Hepatocyte (in vitro differentiated cells): ENCODE measurements at regions not wholly inside any gene's neighbourhood (a gene's known extent, or its start where the extent isn't known, plus 50 kb on each side); places are given as distances from the start of the nearest gene placed in this dataset.

Experiments
- DNase-seq: peaks from one replicate; pipeline ENCODE4 v3.0.0-alpha.2; 2016; ENCODE audit warnings: low spot score
- H2AFZ ChIP-seq: fragments of 200-600 bp; sonication (generic); 2 replicates; pipeline ENCODE4 v1.6.0; 2016; ENCODE audit warnings: antibody characterized with exemption, mild to moderate bottlenecking
- H3K27ac ChIP-seq: fragments of 200-600 bp; sonication (generic); 2 replicates; pipeline ENCODE4 v1.5.1; 2016; ENCODE audit warnings: mild to moderate bottlenecking
- H3K27me3 ChIP-seq: fragments of 200-600 bp; sonication (generic); 2 replicates; pipeline ENCODE4 v1.6.1; 2016
- H3K36me3 ChIP-seq: fragments of 200-600 bp; sonication (generic); replicated peaks from 2 replicates; pipeline ENCODE4 v1.5.1; 2016; ENCODE audit warnings: low read depth; ENCODE audit not compliant: insufficient read depth
- H3K4me1 ChIP-seq: fragments of 200-600 bp; sonication (generic); 2 replicates; pipeline ENCODE4 v1.5.1; 2016; ENCODE audit warnings: mild to moderate bottlenecking, moderate library complexity; ENCODE audit not compliant: insufficient read depth
- H3K4me2 ChIP-seq: fragments of 200-600 bp; sonication (generic); 2 replicates; pipeline ENCODE4 v1.6.0; 2016
- H3K4me3 ChIP-seq: fragments of 200-600 bp; sonication (generic); 2 replicates; pipeline ENCODE4 v1.5.1; 2016; ENCODE audit warnings: mild to moderate bottlenecking
- H3K79me2 ChIP-seq: fragments of 200-600 bp; sonication (generic); 2 replicates; pipeline ENCODE4 v1.6.0; 2017; ENCODE audit warnings: mild to moderate bottlenecking
- H3K9me2 ChIP-seq: fragments of 200-600 bp; sonication (generic); replicated peaks from 2 replicates; pipeline ENCODE4 v1.6.0; 2017; ENCODE audit warnings: mild to moderate bottlenecking; ENCODE audit not compliant: insufficient read depth
- H3K9me3 ChIP-seq: fragments of 200-600 bp; sonication (generic); 2 replicates; pipeline ENCODE4 v1.5.1; 2016; ENCODE audit warnings: low read depth, mild to moderate bottlenecking
- H4K20me1 ChIP-seq: fragments of 200-600 bp; sonication (generic); 2 replicates; pipeline ENCODE4 v1.6.0; 2016; ENCODE audit warnings: mild to moderate bottlenecking; ENCODE audit not compliant: insufficient read depth, poor library complexity, severe bottlenecking
- EZH2 ChIP-seq: fragments of 200-600 bp; sonication (generic); IDR thresholded peaks from 2 replicates; pipeline ENCODE4 v1.6.1; 2016; ENCODE audit warnings: antibody characterized with exemption, mild to moderate bottlenecking, borderline replicate concordance
- EZH2phosphoT487 ChIP-seq: fragments of 200-600 bp; sonication (generic); IDR thresholded peaks from one replicate; pipeline ENCODE4 v1.6.1; 2018; ENCODE audit warnings: antibody characterized with exemption, mild to moderate bottlenecking, low read depth, moderate library complexity; ENCODE audit not compliant: unreplicated experiment, severe bottlenecking
- WGBS: methylation state at CpG from one replicate; pipeline ENCODE4 v1.1.6; 2016; ENCODE audit warnings: low lambda C conversion rate; ENCODE audit errors: missing lambda C conversion rate; 5-methylcytosine and 5-hydroxymethylcytosine counted together
- TF ChIP-seq, protein P1 (sequence below): fragments of 200-600 bp; sonication (generic); IDR thresholded peaks from 2 replicates; pipeline ENCODE4 v1.5.1; 2016; ENCODE audit warnings: antibody characterized with exemption, mild to moderate bottlenecking; ENCODE audit not compliant: poor library complexity

DNA sequence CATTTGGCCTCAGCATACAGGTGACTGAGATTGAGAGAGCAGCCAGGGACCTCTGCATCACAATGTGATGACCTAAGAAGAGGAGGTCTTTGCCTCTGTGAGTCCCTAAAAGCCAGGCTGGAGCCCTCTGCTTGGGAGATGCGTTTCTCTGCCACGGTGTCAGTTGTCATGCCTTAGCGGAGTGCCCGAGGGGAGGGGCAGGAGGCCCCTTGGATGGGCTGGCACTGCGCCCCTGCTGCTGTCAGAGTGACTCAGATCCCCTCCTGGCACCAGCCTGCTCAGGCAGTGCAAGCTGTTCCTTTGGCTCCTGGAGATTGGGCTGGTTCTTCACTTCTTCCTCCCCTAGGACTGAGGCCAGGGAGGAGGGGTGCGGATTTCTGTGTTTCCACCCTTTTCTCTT, 64.9 kb upstream of the KCNA5 start:
- H3K79me2 ChIP-seq: no peaks in the 10 kb centered on the region
- H3K27ac ChIP-seq: no peak overlapping the region
- H3K4me1 ChIP-seq: no peaks in the 10 kb centered on the region
- no peak overlapping the region for H2AFZ ChIP-seq
- no peaks in the 10 kb centered on the region for H3K9me3 ChIP-seq
- TF ChIP-seq EZH2phosphoT487: no peak
- TF ChIP-seq, protein P1, sequence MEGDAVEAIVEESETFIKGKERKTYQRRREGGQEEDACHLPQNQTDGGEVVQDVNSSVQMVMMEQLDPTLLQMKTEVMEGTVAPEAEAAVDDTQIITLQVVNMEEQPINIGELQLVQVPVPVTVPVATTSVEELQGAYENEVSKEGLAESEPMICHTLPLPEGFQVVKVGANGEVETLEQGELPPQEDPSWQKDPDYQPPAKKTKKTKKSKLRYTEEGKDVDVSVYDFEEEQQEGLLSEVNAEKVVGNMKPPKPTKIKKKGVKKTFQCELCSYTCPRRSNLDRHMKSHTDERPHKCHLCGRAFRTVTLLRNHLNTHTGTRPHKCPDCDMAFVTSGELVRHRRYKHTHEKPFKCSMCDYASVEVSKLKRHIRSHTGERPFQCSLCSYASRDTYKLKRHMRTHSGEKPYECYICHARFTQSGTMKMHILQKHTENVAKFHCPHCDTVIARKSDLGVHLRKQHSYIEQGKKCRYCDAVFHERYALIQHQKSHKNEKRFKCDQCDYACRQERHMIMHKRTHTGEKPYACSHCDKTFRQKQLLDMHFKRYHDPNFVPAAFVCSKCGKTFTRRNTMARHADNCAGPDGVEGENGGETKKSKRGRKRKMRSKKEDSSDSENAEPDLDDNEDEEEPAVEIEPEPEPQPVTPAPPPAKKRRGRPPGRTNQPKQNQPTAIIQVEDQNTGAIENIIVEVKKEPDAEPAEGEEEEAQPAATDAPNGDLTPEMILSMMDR: no peak
- no peak for TF ChIP-seq EZH2
- H3K36me3 ChIP-seq: no peaks in the 10 kb centered on the region
- no peak overlapping the region for H3K4me3 ChIP-seq
- no peaks in the 10 kb centered on the region for H3K9me2 ChIP-seq
- H3K4me2 ChIP-seq: no peak overlapping the region
- no peaks in the 10 kb centered on the region for H4K20me1 ChIP-seq
- WGBS: 56% methylated on average over 6 of the region's 6 CpGs
- H3K27me3 ChIP-seq: peaks cover 47% of the 10 kb centered on the region
- DNase-seq: no peak

DNA sequence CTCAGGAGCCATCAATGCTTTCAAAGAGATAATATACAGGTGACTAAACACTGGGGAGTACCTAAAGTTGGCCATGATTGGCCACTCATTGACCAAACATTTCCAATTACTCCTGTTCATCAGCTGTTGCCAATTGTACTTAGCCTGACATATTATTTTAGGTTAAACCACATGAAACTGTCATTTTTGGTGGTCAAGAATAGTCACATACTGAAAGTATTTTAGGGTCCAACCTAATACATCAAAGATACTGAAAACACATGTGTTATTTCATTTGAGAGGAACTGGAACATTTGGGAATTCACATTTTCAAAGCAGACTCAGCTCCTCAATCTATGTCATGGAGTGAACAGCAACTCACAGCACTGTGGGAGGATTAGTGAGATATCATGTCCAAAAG, 63.9 kb upstream of the KCNA5 start:
- Histone ChIP-seq H3K27me3 (peaks cover 52% of the 10 kb centered on the region), H4K20me1 (no peaks in the 10 kb centered on the region), H3K4me1 (no peaks in the 10 kb centered on the region), H3K36me3 (no peaks in the 10 kb centered on the region), H3K27ac (no peak overlapping the region), H3K9me2 (no peaks in the 10 kb centered on the region), H3K9me3 (no peaks in the 10 kb centered on the region), H3K79me2 (no peaks in the 10 kb centered on the region), H2AFZ (no peak overlapping the region), H3K4me3 (no peak overlapping the region), H3K4me2 (no peak overlapping the region)
- no peak for DNase-seq
- TF ChIP-seq, protein P1: no peak

DNA sequence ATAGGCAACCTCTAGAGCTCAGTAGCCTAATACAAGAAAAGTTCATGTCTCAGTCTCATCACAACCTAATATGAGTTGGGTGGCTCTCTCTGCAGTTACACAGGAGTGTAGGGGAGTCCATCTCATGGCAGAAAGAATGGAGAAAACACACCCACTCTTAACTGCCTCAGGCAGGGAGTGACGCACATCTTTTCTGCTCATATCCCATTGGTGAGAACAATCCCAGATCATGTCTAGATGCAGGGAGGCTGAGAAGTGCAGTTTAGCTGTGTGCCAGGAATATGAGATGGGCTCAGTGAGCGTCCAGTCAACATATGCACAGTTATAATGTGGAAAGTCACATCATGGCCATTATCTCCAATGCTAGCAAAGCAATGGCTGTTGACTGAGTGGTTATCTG, 59.3 kb upstream of the KCNA5 start:
- Histone ChIP-seq H3K27me3 (peaks cover 38% of the 10 kb centered on the region), H3K4me3 (no peak overlapping the region), H3K79me2 (no peaks in the 10 kb centered on the region), H3K9me2 (no peaks in the 10 kb centered on the region), H3K4me2 (no peak overlapping the region), H2AFZ (no peak overlapping the region), H3K27ac (no peak overlapping the region), H3K36me3 (no peaks in the 10 kb centered on the region), H3K4me1 (peaks cover 2% of the 10 kb centered on the region), H3K9me3 (no peaks in the 10 kb centered on the region), H4K20me1 (no peaks in the 10 kb centered on the region)
- 82% methylated on average over 2 of the region's 2 CpGs for WGBS
- TF ChIP-seq EZH2 (no peak), EZH2phosphoT487 (no peak)
- TF ChIP-seq, protein P1: no peak
- no peak for DNase-seq

DNA sequence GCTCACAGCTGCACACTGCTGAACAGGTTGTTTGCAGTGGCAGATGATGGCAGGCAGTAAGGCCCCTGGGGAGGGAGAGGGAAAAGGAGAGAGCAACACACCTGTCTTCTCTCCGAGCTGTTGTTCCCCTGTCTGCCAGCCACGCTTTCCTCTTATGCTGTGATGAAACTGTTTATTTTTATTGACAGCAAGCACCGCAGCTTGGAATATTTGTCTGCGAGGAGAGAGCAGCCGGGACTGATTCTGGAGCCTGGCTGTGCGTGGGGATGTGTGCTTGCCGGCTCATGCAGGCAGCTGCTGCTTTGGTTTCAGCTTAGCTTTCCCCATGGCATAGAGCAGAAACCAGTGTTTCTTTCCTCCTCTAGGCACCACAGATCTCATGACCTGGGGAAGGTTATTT, 58.7 kb upstream of the KCNA5 start:
- DNase-seq: no peak
- peaks cover 38% of the 10 kb centered on the region for H3K27me3 ChIP-seq
- H3K9me2 ChIP-seq: no peaks in the 10 kb centered on the region

More for the DNA sequence above, 58.7 kb upstream of the KCNA5 start:
- Histone ChIP-seq H3K36me3 (no peaks in the 10 kb centered on the region), H3K79me2 (no peaks in the 10 kb centered on the region), H3K4me2 (no peak overlapping the region), H3K4me3 (no peak overlapping the region), H4K20me1 (no peaks in the 10 kb centered on the region), H3K9me3 (no peaks in the 10 kb centered on the region), H3K27ac (no peak overlapping the region), H2AFZ (no peak overlapping the region), H3K4me1 (peaks cover 2% of the 10 kb centered on the region)
- 87% methylated on average over 7 of the region's 7 CpGs for WGBS
- TF ChIP-seq EZH2: no peak
- TF ChIP-seq, protein P1: no peak
- TF ChIP-seq EZH2phosphoT487: no peak
